NCI-H345 treated with DMSO at 0.1 percent for 48 hours (cell line): ENCODE measurements at regions not wholly inside any gene's neighbourhood (a gene's known extent, or its start where the extent isn't known, plus 50 kb on each side); places are given as distances from the start of the nearest gene placed in this dataset.
"Not testable (repeated sequence)": the region's sequence is repeated elsewhere in the genome, so short reads cannot be mapped to it uniquely, and the experiment has no call there.

Experiments used
- DNase-seq: peaks from one replicate; lab custom pipeline; 2025; ENCODE audit not compliant: unreplicated experiment; lab: John Stamatoyannopoulos, UW

DNA sequence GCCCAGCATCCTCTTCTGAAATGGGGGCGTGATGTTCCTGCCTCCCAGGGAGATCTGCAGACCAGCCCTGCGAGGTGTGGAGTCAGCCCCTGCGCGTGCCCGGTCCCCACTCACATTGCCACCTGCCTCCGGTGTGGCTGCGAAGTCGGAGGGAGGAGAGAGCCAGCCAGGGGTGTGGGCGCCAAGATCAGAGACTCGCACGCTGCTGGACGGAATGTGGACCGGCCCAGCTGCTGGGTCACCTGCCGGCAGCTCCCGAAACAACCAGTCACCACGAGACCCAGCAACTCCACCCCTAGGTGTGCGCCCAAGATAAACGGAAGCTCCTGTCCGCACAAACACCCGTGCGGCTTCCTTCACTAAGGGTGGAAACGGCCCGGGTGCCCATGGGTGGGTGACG is 51.1 kb upstream of the EGFL7 start:
- no peak for DNase-seq

DNA sequence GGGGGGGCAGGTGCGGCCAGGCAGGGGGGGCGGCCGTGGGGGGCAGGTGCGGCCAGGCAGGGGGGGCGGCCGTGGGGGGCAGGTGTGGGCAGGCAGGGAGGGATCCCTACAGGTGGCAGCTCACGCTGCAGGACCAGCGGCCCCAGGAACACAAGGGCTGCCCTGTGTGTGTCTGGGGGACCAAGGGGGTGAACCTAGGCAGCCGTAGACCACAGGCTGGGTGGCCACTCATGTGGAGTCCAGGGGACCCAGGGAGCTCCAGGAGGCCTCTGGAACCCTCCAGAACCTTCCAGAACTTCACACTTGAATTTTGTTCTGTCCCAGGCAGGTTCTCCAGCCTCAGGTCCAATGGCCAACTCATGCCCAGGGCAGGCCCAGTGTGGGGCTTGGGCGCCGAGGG is 51.6 kb upstream of the EGFL7 start:
- DNase-seq = no peak

DNA sequence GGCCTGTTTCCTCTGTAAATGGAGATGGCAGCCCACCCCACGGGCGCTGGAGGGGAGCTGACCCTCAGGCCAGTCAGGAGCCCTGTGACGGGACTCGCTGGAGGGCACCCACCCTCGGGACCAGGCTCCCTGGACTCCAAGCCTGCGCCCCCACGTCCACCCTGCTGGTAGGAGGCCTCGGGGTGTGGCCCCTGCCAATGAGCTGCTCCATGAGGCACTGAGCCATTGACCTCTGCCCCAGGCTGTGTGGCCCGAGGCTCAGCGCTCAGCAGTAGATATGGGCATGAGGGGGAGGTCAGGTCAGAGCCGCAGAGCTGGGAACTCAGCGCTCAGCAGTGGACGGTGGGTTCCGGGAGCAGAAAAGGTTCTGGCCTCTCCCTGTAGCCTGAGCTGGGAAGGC is 52.3 kb upstream of the EGFL7 start:
- no peak for DNase-seq

DNA sequence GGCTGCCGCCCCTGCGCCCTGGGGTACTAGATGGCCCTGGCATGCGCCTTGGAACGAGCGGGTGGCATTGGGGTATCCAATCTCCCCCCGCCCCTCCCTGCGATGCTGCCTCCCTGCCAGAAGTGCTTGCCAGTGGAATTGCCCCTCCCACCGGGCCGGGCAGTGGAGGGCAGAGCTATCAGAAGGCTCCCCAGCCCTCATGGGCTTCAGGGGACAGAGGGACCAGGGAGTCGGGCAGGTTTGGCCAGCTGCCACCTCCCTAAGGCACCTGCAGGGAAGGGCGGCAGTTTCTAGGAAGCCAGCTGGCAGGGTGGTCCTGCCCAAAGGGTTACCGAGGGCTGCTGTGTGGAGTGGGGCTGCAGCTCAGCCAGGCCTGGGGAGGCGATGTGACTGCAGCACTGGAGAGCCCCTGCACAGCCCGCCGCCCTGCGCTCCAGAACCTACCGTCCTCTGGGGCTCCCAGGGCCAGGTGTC is 52.8 kb upstream of the EGFL7 start:
- peak; percentile 21 for DNase-seq

DNA sequence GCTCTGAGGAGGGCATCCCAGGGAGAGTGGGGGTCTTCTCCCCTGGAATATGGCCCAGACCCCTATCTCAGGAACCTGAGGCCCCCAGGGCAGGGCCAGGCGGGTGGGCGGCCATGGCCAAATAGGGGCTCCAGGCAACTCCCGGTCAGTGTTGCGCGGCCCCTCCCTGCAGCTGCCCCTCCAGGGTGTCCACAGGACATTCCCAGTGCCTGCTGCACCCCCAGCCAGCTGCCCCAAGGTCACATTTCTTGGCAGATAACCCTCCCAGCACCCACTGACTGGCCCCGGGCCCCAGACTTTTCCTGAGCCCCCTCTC is 53.6 kb upstream of the EGFL7 start:
- DNase-seq = no peak

DNA sequence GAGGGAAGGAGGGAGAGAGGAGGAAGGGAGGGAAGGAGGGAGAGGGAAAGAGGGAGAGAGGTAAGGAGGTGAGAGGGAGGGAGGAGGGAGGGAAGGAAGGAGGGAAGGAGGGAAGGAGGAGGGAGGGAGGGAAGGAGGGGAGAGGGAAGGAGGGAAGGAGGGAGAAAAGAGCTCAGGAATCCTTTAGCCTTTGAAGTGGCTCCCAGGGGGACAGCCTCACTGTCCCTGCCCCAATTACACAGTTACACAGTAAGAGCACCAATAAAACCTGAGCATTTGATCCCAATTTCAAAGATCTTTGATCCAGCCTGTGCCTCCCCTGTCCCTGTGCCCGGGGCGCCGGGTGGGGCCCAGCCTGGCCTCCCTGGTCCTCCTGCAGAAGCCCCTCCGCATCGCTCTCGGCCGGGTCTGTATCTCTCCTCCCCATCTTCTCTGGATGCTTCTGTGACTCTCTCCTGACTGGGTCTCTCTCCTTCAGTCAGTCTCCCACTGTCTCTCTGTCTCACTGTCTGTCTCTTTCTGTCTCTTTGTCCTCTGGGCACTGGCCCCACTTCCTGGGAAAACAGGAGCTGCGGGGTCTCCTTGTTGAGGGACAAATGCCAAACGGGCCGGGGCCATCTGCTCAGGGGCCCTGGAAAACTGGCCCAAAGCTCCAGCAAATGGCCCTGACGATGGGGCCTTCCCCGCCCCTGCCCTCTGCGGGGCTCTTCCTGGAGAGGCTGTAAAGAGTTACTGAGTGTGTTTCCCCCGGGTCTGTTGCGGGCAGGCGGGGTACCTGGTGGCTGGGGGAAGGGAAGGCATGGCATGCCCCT is 54.2 kb upstream of the EGFL7 start:
- DNase-seq = no peak

DNA sequence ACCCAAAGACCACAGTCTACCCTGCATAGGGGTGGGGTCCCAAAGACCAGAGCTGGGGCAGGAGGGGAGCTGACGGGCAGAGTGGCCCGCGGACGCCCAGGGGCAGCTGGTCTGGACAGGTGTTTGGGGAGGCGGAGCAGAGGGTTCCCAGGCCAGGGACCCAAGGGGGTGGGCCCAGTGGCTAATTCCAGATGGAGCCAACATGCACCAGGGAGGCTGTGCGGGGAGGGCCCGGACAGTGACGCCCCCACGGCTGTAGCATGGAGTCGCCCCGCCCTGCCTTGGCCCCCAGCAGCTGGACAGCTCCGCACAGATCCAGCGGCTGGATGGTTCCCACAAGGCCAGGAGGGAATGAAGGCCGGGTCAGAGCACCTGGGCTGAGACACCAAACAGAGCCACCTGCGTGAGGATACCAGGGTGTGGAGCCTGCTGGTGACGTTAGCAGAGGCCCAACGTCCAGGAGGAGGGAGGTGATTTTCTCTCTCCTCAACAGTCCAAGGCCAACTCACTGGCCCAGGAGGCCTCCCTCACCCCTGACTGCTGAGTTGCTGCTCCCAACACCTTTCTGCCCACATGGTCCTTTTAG is 55.3 kb upstream of the EGFL7 start:
- no peak for DNase-seq

DNA sequence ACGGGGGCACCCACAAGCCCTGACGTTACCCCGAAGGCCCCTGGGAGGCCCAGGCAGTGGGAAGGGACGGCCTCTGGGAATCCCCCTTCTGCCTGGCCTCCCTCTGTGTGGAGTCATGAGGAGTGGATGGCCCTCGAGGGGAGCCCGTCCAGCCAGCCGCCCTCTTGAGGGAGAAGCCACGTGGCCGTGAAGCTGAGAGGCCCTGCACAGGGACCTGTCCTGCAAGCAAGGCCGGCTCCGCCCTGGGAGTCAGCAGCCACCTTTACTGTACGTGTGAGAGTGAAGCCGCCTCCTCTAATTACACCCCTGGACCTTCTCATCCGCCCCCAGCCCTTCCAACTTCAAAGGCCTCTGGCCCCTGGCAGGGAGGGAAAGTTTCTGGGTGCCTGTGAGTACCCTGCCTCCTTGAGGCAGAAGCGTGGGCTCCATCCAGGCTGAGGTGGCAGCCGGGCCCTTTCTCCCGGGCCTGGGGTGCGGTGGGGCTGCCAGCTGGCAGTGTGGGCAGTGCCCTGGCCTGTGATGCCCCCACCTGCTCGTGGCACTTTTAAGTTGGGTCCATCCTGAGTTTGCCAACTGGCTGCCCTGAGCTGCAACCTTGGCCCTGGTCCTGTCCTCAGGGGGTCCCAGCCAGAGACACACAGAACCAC is 55.9 kb upstream of the EGFL7 start:
- no peak for DNase-seq

DNA sequence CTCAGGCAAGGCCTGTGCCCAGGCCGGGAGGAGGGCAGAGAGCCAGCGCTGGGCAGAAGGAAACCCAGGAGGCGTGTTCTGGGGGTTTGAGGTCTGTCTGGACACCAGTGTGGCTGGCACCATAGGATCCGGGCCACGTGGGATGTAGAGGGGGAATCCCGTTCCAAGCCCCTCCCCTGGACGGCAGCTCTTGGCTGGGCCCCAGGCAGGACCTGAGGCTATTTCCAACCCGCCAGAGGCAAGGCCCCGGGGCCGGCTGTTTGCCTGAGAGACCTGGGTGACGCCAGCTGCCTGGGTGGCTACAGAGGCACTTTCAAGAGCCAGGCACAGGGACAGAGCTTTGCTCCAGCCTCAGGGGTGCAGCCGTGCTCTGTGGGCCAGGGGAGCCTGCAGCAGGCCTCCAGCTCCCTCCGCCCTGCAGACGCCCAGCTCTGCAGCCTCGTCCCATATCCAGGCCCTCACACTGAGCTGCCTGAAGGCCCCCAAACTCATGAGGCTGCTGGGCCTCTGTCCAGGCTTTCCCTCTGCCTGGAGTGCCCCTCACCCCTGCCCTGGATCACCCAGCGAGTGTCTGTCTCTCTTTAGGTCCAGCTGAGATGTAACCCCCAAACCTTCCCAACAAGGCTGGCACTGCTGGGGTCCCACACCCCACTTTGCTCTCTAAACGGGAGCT is 56.6 kb upstream of the EGFL7 start:
- DNase-seq = no peak

DNA sequence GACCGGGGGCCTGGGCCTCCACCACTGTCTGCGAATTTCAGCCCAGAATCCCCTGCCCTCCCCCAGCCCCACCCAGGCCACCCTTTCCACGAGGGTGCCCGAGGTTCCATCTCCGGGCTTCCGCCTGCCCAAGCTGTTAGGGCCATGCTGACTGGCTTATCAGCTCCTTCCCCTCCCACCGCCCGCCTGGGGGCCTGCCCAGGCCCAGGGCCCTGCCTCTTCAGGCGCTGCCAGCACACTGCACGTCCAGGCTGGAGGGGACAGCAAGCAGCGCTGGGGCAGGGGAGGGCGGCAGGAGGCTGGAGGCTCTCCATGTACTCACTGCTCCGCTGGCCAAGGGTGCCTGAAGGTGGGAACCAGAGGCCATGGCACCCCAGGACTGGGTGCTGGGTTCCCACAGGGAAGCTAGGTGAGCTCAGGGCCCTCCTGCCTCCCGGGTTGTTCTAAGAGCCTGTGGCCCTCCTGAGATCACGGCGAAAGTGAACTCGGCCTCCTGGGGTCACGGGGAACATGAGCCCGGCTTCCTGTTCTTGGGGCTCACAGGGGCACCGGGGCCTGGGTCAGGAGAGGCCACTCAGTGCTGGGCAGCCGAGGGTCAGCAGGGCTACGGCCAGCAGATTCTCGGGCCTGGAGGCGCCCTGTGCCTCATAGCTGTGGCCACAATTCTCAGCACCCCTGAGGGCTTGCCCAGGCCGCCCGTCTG is 57.7 kb upstream of the EGFL7 start:
- DNase-seq = no peak

DNA sequence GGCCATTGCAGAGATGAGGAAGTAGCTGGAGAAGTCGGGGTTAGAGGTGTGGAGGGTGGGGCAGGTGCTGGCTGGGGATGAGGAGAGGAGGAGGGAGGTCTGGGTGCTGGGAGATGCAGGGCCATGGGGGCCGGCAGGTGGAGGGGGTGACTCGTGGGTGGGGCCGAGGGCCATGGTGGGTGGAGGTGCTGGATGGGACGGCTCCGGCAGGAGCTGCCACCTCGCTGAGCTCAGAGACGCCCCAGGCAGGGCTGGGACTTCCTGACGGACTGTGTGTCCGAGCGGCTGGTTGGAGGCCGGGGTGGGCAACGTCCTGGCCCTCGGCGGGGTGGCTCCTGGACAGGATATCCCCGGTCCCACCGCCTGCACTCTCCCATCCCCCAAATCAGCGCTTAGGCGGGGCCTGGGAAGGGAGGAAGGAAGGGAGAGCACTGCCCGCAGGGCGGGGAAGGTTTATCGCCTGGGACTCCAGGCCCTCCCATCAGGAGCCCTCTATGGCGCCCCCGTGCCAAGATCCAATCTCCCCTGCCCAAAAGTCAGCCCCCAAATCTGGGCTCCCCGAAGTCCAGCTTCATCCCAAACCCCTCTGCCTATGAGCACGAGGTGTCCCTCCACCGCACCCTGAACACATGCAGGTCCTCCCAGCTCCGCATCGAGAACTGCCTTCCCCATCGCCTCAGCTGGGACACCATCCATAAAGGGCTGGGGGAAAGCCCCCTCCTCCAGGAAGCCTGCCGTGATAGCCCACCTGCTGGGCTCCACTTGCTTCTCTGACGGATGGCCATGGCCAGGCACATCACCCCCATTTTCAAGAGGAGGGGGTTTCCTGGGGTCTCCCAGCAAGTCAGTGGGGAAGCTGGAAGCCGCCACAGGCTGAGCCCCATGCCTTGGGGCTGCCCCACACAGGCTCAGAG is 58.3 kb upstream of the NOTCH1 start:
- no peak for DNase-seq

DNA sequence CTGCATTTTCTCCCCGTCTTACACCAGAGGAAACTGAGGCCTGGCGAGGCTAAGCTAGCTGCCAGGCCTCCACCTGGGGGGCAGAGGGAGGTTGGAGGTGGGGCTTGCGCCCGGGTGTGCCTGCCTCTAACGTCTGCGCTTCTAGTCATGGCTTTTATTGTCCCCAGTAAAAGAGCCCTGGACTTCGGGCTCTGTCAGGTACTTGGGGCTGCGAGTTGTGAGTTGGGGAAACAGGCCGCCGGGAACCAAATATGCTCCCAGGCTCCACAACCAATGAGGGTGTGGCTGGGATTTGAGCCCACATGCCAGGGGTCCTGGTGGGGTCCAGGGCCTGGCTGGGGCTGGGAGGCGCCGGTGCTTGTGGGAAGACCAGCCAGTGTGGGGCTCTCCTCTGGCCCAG is 57.4 kb upstream of the NOTCH1 start:
- DNase-seq = no peak

DNA sequence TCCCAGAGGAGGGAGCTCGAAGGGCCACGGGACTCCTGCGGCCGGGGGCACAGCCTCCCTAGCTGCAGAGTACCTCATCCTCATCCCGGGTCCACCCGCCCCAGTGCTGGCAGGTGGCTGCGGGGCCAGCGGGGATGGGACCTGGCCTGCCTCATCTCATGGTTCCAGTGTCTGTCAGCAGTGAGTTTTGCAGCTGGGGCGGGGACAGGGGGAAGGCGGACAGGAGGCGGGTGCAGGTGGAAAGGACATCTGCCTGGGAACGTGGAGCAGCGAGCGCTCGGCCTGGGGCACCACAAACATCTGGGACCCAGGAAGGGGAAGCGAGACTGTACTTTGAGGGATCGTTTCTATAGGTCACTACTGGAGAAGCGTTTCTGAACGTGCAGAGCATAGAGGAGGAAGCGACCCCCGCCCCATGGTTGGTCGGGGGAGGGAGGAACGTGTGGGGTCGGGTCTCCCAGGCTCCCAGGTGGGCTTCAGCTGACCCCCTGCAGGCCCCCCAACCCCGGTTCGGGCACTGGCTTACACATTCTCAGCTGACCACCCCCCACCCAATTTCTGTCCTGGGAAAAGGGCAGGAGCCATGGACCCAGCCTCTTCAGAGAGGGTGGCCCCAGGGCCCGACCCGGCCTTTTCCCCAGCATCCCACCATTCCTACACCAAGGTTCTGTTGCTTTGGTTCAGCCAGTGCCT is 56.5 kb upstream of the NOTCH1 start:
- DNase-seq = no peak

DNA sequence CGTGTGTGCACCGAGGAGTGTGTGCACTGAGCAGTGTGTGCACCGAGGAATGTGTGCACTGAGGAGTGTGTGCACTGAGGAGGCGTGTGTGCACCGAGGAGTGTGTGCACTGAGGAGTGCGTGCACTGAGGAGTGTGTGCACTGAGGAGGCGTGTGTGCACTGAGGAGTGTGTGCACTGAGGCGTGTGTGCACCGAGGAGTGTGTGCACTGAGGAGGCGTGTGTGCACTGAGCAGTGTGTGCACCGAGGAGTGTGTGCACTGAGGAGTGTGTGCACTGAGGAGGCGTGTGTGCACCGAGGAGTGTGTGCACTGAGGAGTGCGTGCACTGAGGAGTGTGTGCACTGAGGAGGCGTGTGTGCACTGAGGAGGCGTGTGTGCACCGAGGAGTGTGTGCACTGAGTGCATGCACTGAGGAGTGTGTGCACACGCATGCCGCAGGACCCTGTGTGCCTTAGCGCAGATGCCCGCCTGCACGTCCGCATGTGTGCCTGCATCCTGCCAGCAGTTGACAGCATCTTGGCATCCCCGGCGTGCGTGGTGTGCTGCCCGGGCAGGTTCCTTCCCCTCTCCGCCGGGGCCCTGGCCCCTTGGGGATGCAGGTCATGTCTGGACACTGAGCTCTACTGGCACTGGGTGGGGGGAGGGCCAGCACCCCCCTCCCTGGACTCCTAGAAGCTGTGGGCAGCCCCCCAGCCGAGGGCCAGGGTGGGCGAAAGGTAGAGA is 55.6 kb upstream of the NOTCH1 start:
- not testable (repeated sequence) for DNase-seq

DNA sequence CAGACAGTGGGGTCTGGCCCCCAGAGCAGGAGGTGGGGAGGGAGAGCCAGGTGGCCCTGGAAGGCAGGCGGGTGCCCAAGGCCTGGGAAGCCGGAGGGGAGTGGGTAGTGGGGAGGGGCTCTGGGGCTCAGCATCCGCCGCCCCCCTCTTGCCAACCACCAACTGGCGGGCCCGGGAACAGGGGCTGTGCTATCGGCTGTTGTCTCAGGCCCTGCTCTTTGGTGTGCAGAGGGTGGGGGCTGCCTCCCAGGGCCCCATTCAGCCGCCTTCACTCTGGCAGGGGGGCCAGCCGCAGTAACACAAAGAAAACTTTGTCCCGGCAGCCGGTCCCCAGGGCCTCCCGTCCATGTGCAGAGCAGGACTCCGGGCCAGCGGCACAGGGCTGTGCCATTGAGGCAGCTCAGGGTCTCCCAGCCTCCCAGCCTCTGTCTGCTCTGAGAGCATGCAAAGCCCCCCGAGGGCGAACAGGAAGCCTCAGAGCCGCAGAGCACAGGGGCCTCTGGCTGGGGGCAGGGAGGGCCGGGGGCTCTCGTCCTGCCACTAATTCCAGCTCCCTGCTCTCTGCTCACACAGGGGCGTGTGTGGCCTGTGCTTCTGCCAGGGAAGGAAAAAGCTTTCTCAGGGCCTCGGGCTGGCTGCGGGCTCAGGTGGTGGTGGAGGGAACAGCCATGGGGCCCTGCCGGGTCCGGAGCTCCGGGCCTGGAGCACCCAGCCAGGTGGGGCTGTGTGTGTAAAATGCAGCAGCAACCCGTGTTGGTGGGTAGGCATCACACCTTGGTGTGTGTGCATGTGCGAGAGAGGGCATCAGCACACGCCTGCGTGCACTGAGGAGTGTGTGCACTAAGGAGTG is 54.2 kb upstream of the NOTCH1 start:
- DNase-seq = no peak

DNA sequence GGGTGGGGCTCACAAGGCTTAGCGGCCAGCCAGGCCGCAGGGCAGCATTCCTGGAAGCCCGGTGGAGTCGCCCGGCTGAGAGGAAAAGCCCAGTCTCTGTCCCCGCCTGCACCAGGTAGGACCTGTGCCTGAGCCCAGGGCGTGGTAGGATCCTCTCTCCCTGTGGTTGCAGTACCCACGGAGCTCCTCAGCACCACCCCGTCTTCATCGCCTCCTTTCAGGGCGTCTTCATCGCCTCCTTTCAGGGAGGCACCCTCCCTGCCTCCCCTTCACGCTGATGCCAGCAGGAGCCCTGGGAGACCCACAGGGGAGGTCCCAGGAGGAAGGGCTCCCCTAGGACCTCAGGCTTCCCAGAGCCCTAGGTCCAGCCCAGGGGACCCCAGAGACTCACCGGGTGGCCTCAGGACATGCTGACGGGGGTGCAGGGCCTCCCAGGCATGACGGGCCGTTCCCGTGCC is 53.3 kb upstream of the NOTCH1 start:
- no peak for DNase-seq

DNA sequence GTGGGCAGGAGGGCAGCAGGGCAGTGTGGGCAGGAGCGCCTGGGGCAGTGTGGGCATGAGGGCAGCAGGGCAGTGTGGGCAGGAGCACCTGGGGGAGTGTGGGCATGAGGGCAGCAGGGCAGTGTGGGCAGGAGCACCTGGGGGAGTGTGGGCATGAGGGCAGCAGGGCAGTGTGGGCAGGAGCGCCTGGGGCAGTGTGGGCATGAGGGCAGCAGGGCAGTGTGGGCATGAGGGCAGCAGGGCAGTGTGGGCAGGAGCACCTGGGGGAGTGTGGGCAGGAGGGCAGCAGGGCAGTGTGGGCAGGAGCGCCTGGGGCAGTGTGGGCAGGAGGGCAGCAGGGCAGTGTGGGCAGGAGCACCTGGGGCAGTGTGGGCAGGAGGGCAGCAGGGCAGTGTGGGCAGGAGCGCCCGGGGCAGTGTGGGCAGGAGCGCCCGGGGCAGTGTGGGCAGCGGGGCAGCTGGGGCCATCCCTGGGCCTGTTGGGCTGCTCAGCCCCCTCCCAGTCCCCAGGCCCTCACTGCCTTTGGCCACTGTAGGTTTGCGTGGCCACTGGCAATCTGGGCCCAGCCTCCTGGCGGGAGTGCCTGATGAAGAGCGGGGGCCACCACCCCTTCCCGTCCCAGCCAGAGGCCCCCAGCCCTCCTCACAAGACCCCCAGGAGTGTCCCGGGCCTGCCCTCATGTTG is 52.7 kb upstream of the NOTCH1 start:
- DNase-seq = not testable (repeated sequence)
